ENCODE measurements at regions not wholly inside any gene's neighbourhood (a gene's known extent, or its start where the extent isn't known, plus 50 kb on each side); places are given as distances from the start of the nearest gene placed in this dataset.
A peak's percentile ranks its signal among the peaks of the same experiment; 100 is the strongest.

- no peak; the same call in 1 of the 2 replicates for TF ChIP-seq E2F6 (IDR thresholded peaks at IDR 0.05)
- peak in 1 of 2 experiments; percentile 27; a peak in 2 of 4 replicates for TF ChIP-seq RAD21 (IDR thresholded peaks at IDR 0.05 in 1 of 2, conservative IDR thresholded peaks at IDR 0.05 in 1 of 2; ENCODE audit: low read depth in 2 of 2, low read length in 2 of 2)
- TF ChIP-seq TEAD4 (IDR thresholded peaks at IDR 0.05; ENCODE audit: low read depth, low read length), result no peak
- TF ChIP-seq BACH1 (IDR thresholded peaks at IDR 0.05; ENCODE audit: low read length), result no peak
Measured at GRCh38 chr5:3199962-3200755, 395.5 kb upstream of the IRX1 start (continued).
